ENCODE measurements at regions not wholly inside any gene's neighbourhood (a gene's known extent, or its start where the extent isn't known, plus 50 kb on each side); places are given as distances from the start of the nearest gene placed in this dataset.

GRCh38 chr3:6578526-6578925 is 282.4 kb upstream of the GRM7 start:
- no peak for DNase-seq (ENCODE audit: low spot score)

- no peak for DNase-seq (ENCODE audit: low spot score)
Observed at GRCh38 chr3:6580808-6581207, 280.1 kb upstream of the GRM7 start.

GRCh38 chr3:6585360-6585759 is 275.6 kb upstream of the GRM7 start:
- DNase-seq (ENCODE audit: low spot score): no peak

GRCh38 chr3:6600237-6600636 is 260.7 kb upstream of the GRM7 start:
- no peak for DNase-seq (ENCODE audit: low spot score)

- no peak for DNase-seq (ENCODE audit: low spot score)
Observed at GRCh38 chr3:6601374-6601773, 259.5 kb upstream of the GRM7 start.

GRCh38 chr3:6602329-6602728 is 258.6 kb upstream of the GRM7 start:
- no peak for DNase-seq (ENCODE audit: low spot score)

GRCh38 chr3:6605227-6605626 is 255.7 kb upstream of the GRM7 start:
- DNase-seq (ENCODE audit: low spot score): no peak

- DNase-seq (ENCODE audit: low spot score): no peak
Observed at GRCh38 chr3:6608843-6609242, 252.1 kb upstream of the GRM7 start.

GRCh38 chr3:6612034-6612616 is 248.8 kb upstream of the GRM7 start:
- no peak for DNase-seq (ENCODE audit: low spot score)

GRCh38 chr3:6622260-6622659 is 238.7 kb upstream of the GRM7 start:
- DNase-seq (ENCODE audit: low spot score): no peak

GRCh38 chr3:6622712-6623111 is 238.2 kb upstream of the GRM7 start:
- DNase-seq (ENCODE audit: low spot score): no peak

GRCh38 chr3:6631376-6631775 is 229.5 kb upstream of the GRM7 start:
- DNase-seq (ENCODE audit: low spot score): no peak

GRCh38 chr3:6640907-6641306 is 220.0 kb upstream of the GRM7 start:
- no peak for DNase-seq (ENCODE audit: low spot score)

GRCh38 chr3:6644070-6644929 is 216.6 kb upstream of the GRM7 start:
- no peak for DNase-seq (ENCODE audit: low spot score)

- DNase-seq (ENCODE audit: low spot score): no peak
Observed at GRCh38 chr3:6654670-6655069, 206.2 kb upstream of the GRM7 start.

- DNase-seq (ENCODE audit: low spot score): no peak
Observed at GRCh38 chr3:6655275-6655674, 205.6 kb upstream of the GRM7 start.

GRCh38 chr3:6657591-6657990 is 203.3 kb upstream of the GRM7 start:
- DNase-seq (ENCODE audit: low spot score): no peak

GRCh38 chr3:6667354-6667753 is 193.6 kb upstream of the GRM7 start:
- no peak for DNase-seq (ENCODE audit: low spot score)

GRCh38 chr3:6671363-6671762 is 189.6 kb upstream of the GRM7 start:
- DNase-seq (ENCODE audit: low spot score): no peak

GRCh38 chr3:6679510-6679909 is 181.4 kb upstream of the GRM7 start:
- DNase-seq (ENCODE audit: low spot score): no peak

GRCh38 chr3:6680119-6680806 is 180.7 kb upstream of the GRM7 start:
- no peak for DNase-seq (ENCODE audit: low spot score)

- no peak for DNase-seq (ENCODE audit: low spot score)
Observed at GRCh38 chr3:6697285-6697684, 163.6 kb upstream of the GRM7 start.

- DNase-seq (ENCODE audit: low spot score): no peak
Observed at GRCh38 chr3:6697722-6698121, 163.2 kb upstream of the GRM7 start.
